DOHH2 (cell line): ENCODE measurements at regions not wholly inside any gene's neighbourhood (a gene's known extent, or its start where the extent isn't known, plus 50 kb on each side); places are given as distances from the start of the nearest gene placed in this dataset.

Source experiments
- EZH2phosphoT487 ChIP-seq: fragments of 200-600 bp; sonication (generic); IDR thresholded peaks from 2 replicates; pipeline ENCODE4 v1.6.1; 2017; ENCODE audit warnings: borderline replicate concordance, mild to moderate bottlenecking, antibody characterized with exemption, low read length, moderate library complexity, mixed read lengths
- TF ChIP-seq, protein P1 (sequence below): fragments of 200-600 bp; sonication (generic); IDR thresholded peaks from one replicate; pipeline ENCODE4 v1.5.1; 2014; ENCODE audit warnings: antibody characterized with exemption, mild to moderate bottlenecking, low read depth, low read length; ENCODE audit not compliant: poor library complexity, severe bottlenecking

DNA sequence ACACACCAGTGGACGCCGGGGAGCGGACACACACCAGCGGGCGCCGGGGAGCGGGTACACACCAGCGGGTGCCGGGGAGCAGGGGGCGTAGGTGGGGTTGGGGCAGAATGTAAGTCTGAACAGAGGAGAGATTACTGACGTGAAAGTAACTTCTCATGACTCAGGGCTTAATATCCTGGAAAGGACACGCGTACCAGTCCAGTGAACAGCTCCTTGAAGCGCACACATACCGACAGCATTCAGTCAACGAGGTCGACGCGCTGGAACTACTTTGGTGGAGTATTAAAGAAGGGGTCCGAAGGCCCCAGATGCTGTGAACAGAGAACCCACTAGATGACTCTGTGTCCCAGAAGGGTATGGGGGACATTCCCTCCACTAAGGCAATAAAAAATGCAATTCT lies 129.6 kb downstream of the ENGASE start:
- TF ChIP-seq, protein P1, sequence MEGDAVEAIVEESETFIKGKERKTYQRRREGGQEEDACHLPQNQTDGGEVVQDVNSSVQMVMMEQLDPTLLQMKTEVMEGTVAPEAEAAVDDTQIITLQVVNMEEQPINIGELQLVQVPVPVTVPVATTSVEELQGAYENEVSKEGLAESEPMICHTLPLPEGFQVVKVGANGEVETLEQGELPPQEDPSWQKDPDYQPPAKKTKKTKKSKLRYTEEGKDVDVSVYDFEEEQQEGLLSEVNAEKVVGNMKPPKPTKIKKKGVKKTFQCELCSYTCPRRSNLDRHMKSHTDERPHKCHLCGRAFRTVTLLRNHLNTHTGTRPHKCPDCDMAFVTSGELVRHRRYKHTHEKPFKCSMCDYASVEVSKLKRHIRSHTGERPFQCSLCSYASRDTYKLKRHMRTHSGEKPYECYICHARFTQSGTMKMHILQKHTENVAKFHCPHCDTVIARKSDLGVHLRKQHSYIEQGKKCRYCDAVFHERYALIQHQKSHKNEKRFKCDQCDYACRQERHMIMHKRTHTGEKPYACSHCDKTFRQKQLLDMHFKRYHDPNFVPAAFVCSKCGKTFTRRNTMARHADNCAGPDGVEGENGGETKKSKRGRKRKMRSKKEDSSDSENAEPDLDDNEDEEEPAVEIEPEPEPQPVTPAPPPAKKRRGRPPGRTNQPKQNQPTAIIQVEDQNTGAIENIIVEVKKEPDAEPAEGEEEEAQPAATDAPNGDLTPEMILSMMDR, result no peak
- no peak for TF ChIP-seq EZH2phosphoT487
